ENCODE measurements at regions not wholly inside any gene's neighbourhood (a gene's known extent, or its start where the extent isn't known, plus 50 kb on each side); places are given as distances from the start of the nearest gene placed in this dataset.

- H3K4me3 Mint-ChIP-seq = no peak overlapping the region
- no peaks in the 10 kb centered on the region for H3K27me3 Mint-ChIP-seq (ENCODE audit: low read depth)
- H3K4me1 Mint-ChIP-seq = 0 out of 2 replicates have a peak, but pooled peaks cover 2% of the 10 kb centered on the region
- POLR2A ChIA-PET = no interaction called here
- H3K36me3 Mint-ChIP-seq = no peaks in the 10 kb centered on the region
- ATAC-seq = no peak
- H3K27ac Mint-ChIP-seq = no peak overlapping the region
- H3K9me3 Mint-ChIP-seq = no peaks in the 10 kb centered on the region
- TF ChIP-seq ZBTB43 (CRISPR knock-in tag; IDR thresholded peaks at IDR 0.05) = no peak
- TF ChIP-seq ZMAT4 (CRISPR knock-in tag; IDR thresholded peaks at IDR 0.05) = no peak
- no peak for TF ChIP-seq NR1H2 (CRISPR knock-in tag; IDR thresholded peaks at IDR 0.05)
- TF ChIP-seq NR3C1 (CRISPR knock-in tag; conservative IDR thresholded peaks at IDR 0.05; ENCODE audit: low read depth) = no peak
- TF ChIP-seq E2F1 (CRISPR knock-in tag; IDR thresholded peaks at IDR 0.05) = no peak
- TF ChIP-seq ZNF121 (CRISPR knock-in tag; IDR thresholded peaks at IDR 0.05) = no peak
- no peak for TF ChIP-seq ZBTB21 (CRISPR knock-in tag; IDR thresholded peaks at IDR 0.05; ENCODE audit: borderline replicate concordance)
- TF ChIP-seq CDX4 (CRISPR knock-in tag; IDR thresholded peaks at IDR 0.05; ENCODE audit: borderline replicate concordance) = no peak
- no peak for TF ChIP-seq FOXP1 (CRISPR knock-in tag; IDR thresholded peaks at IDR 0.05; ENCODE audit: borderline replicate concordance)
- no peak for TF ChIP-seq MXD4 (CRISPR knock-in tag; IDR thresholded peaks at IDR 0.05; ENCODE audit: borderline replicate concordance)
- no peak for DNase-seq (ENCODE audit: low spot score)
- CTCF ChIA-PET = interaction anchor here (0.5 kb wide), 1 partner anchor 182 kb away, joined by 4 read pairs; no protein-coding TSS in a partner anchor
Measured at GRCh38 chr6:147855803-147856482, 347.5 kb downstream of the SAMD5 start.

GRCh38 chr6:147856687-147857086 lies 348.2 kb downstream of the SAMD5 start:
- CTCF ChIA-PET = interaction anchor here (0.5 kb wide), 1 partner anchor 181 kb away, joined by 4 read pairs; no protein-coding TSS in a partner anchor
- Mint-ChIP-seq H3K36me3 (no peaks in the 10 kb centered on the region), H3K4me1 (0 out of 2 replicates have a peak, but pooled peaks cover 2% of the 10 kb centered on the region)

More at GRCh38 chr6:147856687-147857086, 348.2 kb downstream of the SAMD5 start:
- Mint-ChIP-seq H3K27ac (no peak overlapping the region), H3K9me3 (no peaks in the 10 kb centered on the region), H3K27me3 (ENCODE audit: low read depth) (no peaks in the 10 kb centered on the region), H3K4me3 (no peak overlapping the region)
- DNase-seq (ENCODE audit: low spot score) (no peak), ATAC-seq (no peak)
- TF ChIP-seq AFF4 (CRISPR knock-in tag; IDR thresholded peaks at IDR 0.05; ENCODE audit: borderline replicate concordance) (no peak), USF1 (CRISPR knock-in tag; IDR thresholded peaks at IDR 0.05) (no peak), ERG (CRISPR knock-in tag; IDR thresholded peaks at IDR 0.05) (no peak), ATF3 (CRISPR knock-in tag; conservative IDR thresholded peaks at IDR 0.05) (no peak), KAT7 (CRISPR knock-in tag; IDR thresholded peaks at IDR 0.05; ENCODE audit: borderline replicate concordance) (no peak), ZNF425 (CRISPR knock-in tag; conservative IDR thresholded peaks at IDR 0.05) (no peak)
- POLR2A ChIA-PET = no interaction called here
